IMR-90 (cell line): ENCODE measurements at regions not wholly inside any gene's neighbourhood (a gene's known extent, or its start where the extent isn't known, plus 50 kb on each side); places are given as distances from the start of the nearest gene placed in this dataset.

Experiments used
- CHD1 ChIP-seq: IDR thresholded peaks from 2 replicates; pipeline ENCODE4 v1.6.1; 2012; ENCODE audit warnings: low read depth, low read length, improper control_type of control experiment
- CTCF ChIP-seq: conservative IDR thresholded peaks from 2 replicates; pipeline ENCODE4 v1.5.1; 2012; ENCODE audit warnings: mild to moderate bottlenecking, low read depth, low read length, improper control_type of control experiment
- ELK1 ChIP-seq: fragments of 150-350 bp; IDR thresholded peaks from 2 replicates; pipeline ENCODE4 v1.6.1; 2016; ENCODE audit warnings: low read depth, mild to moderate bottlenecking, low read length, moderate library complexity, borderline replicate concordance
- FOS ChIP-seq: fragments of 150-350 bp; IDR thresholded peaks from 2 replicates; pipeline ENCODE4 v1.6.1; 2016; ENCODE audit warnings: low read depth, low read length
- POLR2A ChIP-seq: IDR thresholded peaks from 2 replicates; pipeline ENCODE4 v1.6.1; 2012; ENCODE audit warnings: mild to moderate bottlenecking, low read depth, low read length
- RCOR1 ChIP-seq: IDR thresholded peaks from 2 replicates; pipeline ENCODE4 v1.6.1; 2012; ENCODE audit warnings: mild to moderate bottlenecking, low read length, improper control_type of control experiment; ENCODE audit not compliant: insufficient replicate concordance
- RFX5 ChIP-seq: IDR thresholded peaks from 2 replicates; pipeline ENCODE4 v1.8.0; 2012; ENCODE audit warnings: low read depth, mild to moderate bottlenecking, low read length, moderate library complexity

- no peak for TF ChIP-seq CTCF
- no peak for TF ChIP-seq RCOR1
- no peak for TF ChIP-seq POLR2A
- TF ChIP-seq FOS: no peak
- no peak for TF ChIP-seq RFX5
- no peak for TF ChIP-seq ELK1
- TF ChIP-seq CHD1: no peak
These were observed 244.8 kb upstream of the KLHL1 start for GRCh38 chr13:70353096-70353495.
